ENCODE measurements at regions not wholly inside any gene's neighbourhood (a gene's known extent, or its start where the extent isn't known, plus 50 kb on each side); places are given as distances from the start of the nearest gene placed in this dataset.
"Not testable (repeated sequence)": the region's sequence is repeated elsewhere in the genome, so short reads cannot be mapped to it uniquely, and the experiment has no call there.

- Histone ChIP-seq H3K27ac (no peak overlapping the region), H3K4me3 (no peak overlapping the region), H3K4me1 (no peaks in the 10 kb centered on the region), H3K9me3 (no peaks in the 10 kb centered on the region), H3K27me3 (no peaks in the 10 kb centered on the region), H3K36me3 (no peaks in the 10 kb centered on the region)
- DNase-seq (ENCODE audit: low spot score in 2 of 2), result no peak
- intact Hi-C loops (cut with DNase I), result no loop called here
- no peak for TF ChIP-seq CTCF (IDR thresholded peaks at IDR 0.05)
Observed at GRCh38 chr2:212726403-212726802, 187.8 kb upstream of the ERBB4 start.

GRCh38 chr2:212725180-212725579 lies 186.6 kb upstream of the ERBB4 start:
- H3K36me3 ChIP-seq, result no peaks in the 10 kb centered on the region
- H3K27ac ChIP-seq, result no peak overlapping the region
- TF ChIP-seq CTCF (IDR thresholded peaks at IDR 0.05), result no peak
- H3K4me3 ChIP-seq, result no peak overlapping the region
- H3K27me3 ChIP-seq, result no peaks in the 10 kb centered on the region
- intact Hi-C loops (cut with DNase I), result no loop called here
- H3K9me3 ChIP-seq, result no peaks in the 10 kb centered on the region
- no peak for DNase-seq (ENCODE audit: low spot score in 2 of 2)
- H3K4me1 ChIP-seq, result no peaks in the 10 kb centered on the region

GRCh38 chr2:212723226-212723625 lies 184.6 kb upstream of the ERBB4 start:
- Histone ChIP-seq H3K27ac (no peak overlapping the region), H3K36me3 (no peaks in the 10 kb centered on the region), H3K4me3 (no peak overlapping the region), H3K4me1 (no peaks in the 10 kb centered on the region), H3K27me3 (no peaks in the 10 kb centered on the region), H3K9me3 (no peaks in the 10 kb centered on the region)
- intact Hi-C loops (cut with DNase I), result no loop called here
- no peak for DNase-seq (ENCODE audit: low spot score in 2 of 2)
- TF ChIP-seq CTCF (IDR thresholded peaks at IDR 0.05), result no peak

GRCh38 chr2:212722046-212722445 lies 183.4 kb upstream of the ERBB4 start:
- H3K27ac ChIP-seq, result no peak overlapping the region
- TF ChIP-seq CTCF (IDR thresholded peaks at IDR 0.05), result no peak
- H3K27me3 ChIP-seq, result no peaks in the 10 kb centered on the region
- intact Hi-C loops (cut with DNase I), result no loop called here
- H3K4me1 ChIP-seq, result no peaks in the 10 kb centered on the region
- no peak overlapping the region for H3K4me3 ChIP-seq
- no peaks in the 10 kb centered on the region for H3K9me3 ChIP-seq
- DNase-seq (ENCODE audit: low spot score in 2 of 2), result no peak
- H3K36me3 ChIP-seq, result no peaks in the 10 kb centered on the region

GRCh38 chr2:212721026-212721451 lies 182.4 kb upstream of the ERBB4 start:
- H3K4me1 ChIP-seq, result no peaks in the 10 kb centered on the region
- no peak for DNase-seq (ENCODE audit: low spot score in 2 of 2)
- no peaks in the 10 kb centered on the region for H3K27me3 ChIP-seq
- no peaks in the 10 kb centered on the region for H3K36me3 ChIP-seq
- intact Hi-C loops (cut with DNase I), result no loop called here
- H3K27ac ChIP-seq, result no peak overlapping the region
- H3K4me3 ChIP-seq, result no peak overlapping the region
- no peak for TF ChIP-seq CTCF (IDR thresholded peaks at IDR 0.05)
- no peaks in the 10 kb centered on the region for H3K9me3 ChIP-seq

- intact Hi-C loops (cut with DNase I); H3K36me3 ChIP-seq; H3K9me3 ChIP-seq; H3K4me3 ChIP-seq; H3K4me1 ChIP-seq; H3K27ac ChIP-seq; H3K27me3 ChIP-seq; DNase-seq (ENCODE audit: low spot score in 2 of 2): not testable (repeated sequence)
Observed at GRCh38 chr2:212715411-212715810, 176.8 kb upstream of the ERBB4 start.

All from ascending aorta (tissue), 2 donors.